Nephron (organoid): ENCODE measurements at regions not wholly inside any gene's neighbourhood (a gene's known extent, or its start where the extent isn't known, plus 50 kb on each side); places are given as distances from the start of the nearest gene placed in this dataset.

ENCODE experiments used
- H3K27ac Mint-ChIP-seq, 3 experiments: 2 replicates each; pipeline ENCODE4 v1.8.0; 2020; ENCODE audit warnings: mixed read lengths in 3 of 3, mild to moderate bottlenecking in 2 of 3, moderate library complexity in 1 of 3
- H3K27me3 Mint-ChIP-seq: 2 replicates; pipeline ENCODE4 v1.8.0; 2021; ENCODE audit warnings: low read depth, mild to moderate bottlenecking, moderate library complexity, mixed read lengths
- H3K36me3 Mint-ChIP-seq: 2 replicates; pipeline ENCODE4 v1.8.0; 2020; ENCODE audit warnings: low read depth, mixed read lengths
- H3K4me1 Mint-ChIP-seq: 2 replicates; pipeline ENCODE4 v1.8.0; 2020; ENCODE audit warnings: mixed read lengths
- H3K4me3 Mint-ChIP-seq, 3 experiments: 2 replicates each; pipeline ENCODE4 v1.8.0; 2020; ENCODE audit warnings: mild to moderate bottlenecking in 3 of 3, mixed read lengths in 3 of 3, moderate library complexity in 2 of 3
- H3K9me3 Mint-ChIP-seq: 2 replicates; pipeline ENCODE4 v1.8.0; 2020; ENCODE audit warnings: mixed read lengths
- CTCF ChIP-seq, 3 experiments: fragments of 200-600 bp; sonication (generic); IDR thresholded peaks; one replicate each; pipeline ENCODE4 v1.5.0; 2021; ENCODE audit warnings: antibody characterized with exemption in 3 of 3; ENCODE audit not compliant: unreplicated experiment in 3 of 3

GRCh38 chr7:69217516-69218350 lies 380.5 kb upstream of the AUTS2 start:
- peaks cover 28% of the 10 kb centered on the region for H3K4me1 Mint-ChIP-seq
- no peaks in the 10 kb centered on the region for H3K36me3 Mint-ChIP-seq
- H3K27ac Mint-ChIP-seq, result peak overlapping the region in 2 of 3 experiments; percentile 8 to 13
- no peak overlapping the region for H3K4me3 Mint-ChIP-seq
- H3K27me3 Mint-ChIP-seq, result peaks cover 59% of the 10 kb centered on the region
- TF ChIP-seq CTCF (IDR thresholded peaks at IDR 0.05; ENCODE audit: unreplicated experiment in 3 of 3), result no peak
- no peaks in the 10 kb centered on the region for H3K9me3 Mint-ChIP-seq

- Mint-ChIP-seq H3K36me3 (no peaks in the 10 kb centered on the region), H3K9me3 (no peaks in the 10 kb centered on the region), H3K4me3 (peak overlapping the region in 1 of 3 experiments; percentile 7)
These were observed 379.7 kb upstream of the AUTS2 start for GRCh38 chr7:69218576-69218975.

DNA sequence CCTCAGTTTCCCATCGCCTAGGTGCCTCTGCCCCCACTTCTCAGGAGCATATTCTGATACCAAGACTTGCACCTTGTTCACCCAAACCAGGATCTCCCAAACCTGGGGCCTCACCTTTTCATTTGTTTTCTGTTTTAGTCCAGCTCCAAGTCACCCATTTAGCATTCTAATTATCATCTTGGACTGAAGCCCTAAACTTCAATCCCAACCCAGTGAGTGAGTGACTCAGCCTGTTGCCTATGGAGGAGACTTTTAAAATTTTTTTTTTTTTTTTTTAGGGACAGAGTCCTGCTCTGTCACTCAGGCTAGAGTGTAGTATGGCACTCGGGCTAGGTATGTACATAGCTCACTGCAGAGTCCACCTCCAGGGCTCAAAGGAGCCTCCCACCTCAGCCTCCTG lies 378.9 kb upstream of the AUTS2 start:
- Mint-ChIP-seq H3K4me1 (peaks cover 28% of the 10 kb centered on the region), H3K27ac (no peak overlapping the region), H3K36me3 (no peaks in the 10 kb centered on the region), H3K9me3 (no peaks in the 10 kb centered on the region), H3K27me3 (peaks cover 55% of the 10 kb centered on the region), H3K4me3 (no peak overlapping the region)
- TF ChIP-seq CTCF (IDR thresholded peaks at IDR 0.05; ENCODE audit: unreplicated experiment in 3 of 3), result no peak

More at GRCh38 chr7:69218576-69218975, 379.7 kb upstream of the AUTS2 start:
- TF ChIP-seq CTCF (IDR thresholded peaks at IDR 0.05; ENCODE audit: unreplicated experiment in 3 of 3), result no peak
- Mint-ChIP-seq H3K27ac (peak overlapping the region in 2 of 3 experiments; percentile 8 to 13), H3K4me1 (peaks cover 28% of the 10 kb centered on the region), H3K27me3 (peaks cover 57% of the 10 kb centered on the region)

- H3K9me3 Mint-ChIP-seq, result no peaks in the 10 kb centered on the region
- H3K4me3 Mint-ChIP-seq, result no peak overlapping the region
- H3K27ac Mint-ChIP-seq, result no peak overlapping the region
These were observed 372.9 kb upstream of the AUTS2 start for GRCh38 chr7:69225259-69225943.

DNA sequence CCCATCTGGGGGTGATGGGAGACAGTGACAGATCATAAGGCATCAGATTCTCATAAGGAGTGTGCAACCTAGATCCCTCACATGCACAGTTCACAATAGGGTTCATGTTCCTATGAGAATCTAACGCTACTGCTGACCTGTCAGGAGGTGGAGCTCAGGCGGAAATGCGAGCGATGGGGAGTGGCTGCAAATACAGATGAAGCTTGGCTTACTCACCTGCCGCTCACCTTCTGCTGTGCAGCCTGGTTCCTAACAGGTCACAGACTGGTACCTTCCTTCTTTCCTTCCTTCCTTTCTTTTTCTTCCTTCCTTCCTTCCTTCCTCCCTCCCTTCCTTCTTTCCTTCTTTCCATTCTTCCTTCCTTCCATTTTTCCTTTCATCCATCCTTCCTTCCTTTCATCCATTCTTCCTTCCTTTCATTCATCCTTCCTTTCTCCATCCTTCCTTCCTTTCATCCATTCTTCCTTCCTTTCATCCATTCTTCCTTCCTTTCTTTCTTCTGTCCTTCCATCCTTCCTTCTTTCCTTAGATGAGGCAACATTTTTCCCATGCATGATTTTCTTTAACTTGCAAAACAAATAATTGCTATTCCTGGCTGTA lies 370.0 kb upstream of the AUTS2 start:
- Mint-ChIP-seq H3K4me1 (no peaks in the 10 kb centered on the region), H3K36me3 (peaks cover 3% of the 10 kb centered on the region), H3K9me3 (no peaks in the 10 kb centered on the region), H3K4me3 (no peak overlapping the region), H3K27me3 (peaks cover 60% of the 10 kb centered on the region), H3K27ac (no peak overlapping the region)
- no peak for TF ChIP-seq CTCF (IDR thresholded peaks at IDR 0.05; ENCODE audit: unreplicated experiment in 3 of 3)

More at GRCh38 chr7:69225259-69225943, 372.9 kb upstream of the AUTS2 start:
- Mint-ChIP-seq H3K27me3 (peaks cover 55% of the 10 kb centered on the region), H3K36me3 (peaks cover 3% of the 10 kb centered on the region), H3K4me1 (peaks cover 6% of the 10 kb centered on the region)
- no peak for TF ChIP-seq CTCF (IDR thresholded peaks at IDR 0.05; ENCODE audit: unreplicated experiment in 3 of 3)
